HG03060 (cell line): ENCODE measurements at regions not wholly inside any gene's neighbourhood (a gene's known extent, or its start where the extent isn't known, plus 50 kb on each side); places are given as distances from the start of the nearest gene placed in this dataset.
"Not testable (repeated sequence)": the region's sequence is repeated elsewhere in the genome, so short reads cannot be mapped to it uniquely, and the experiment has no call there.

Experiments used
- ATAC-seq: cut with Tn5 transposase; IDR thresholded peaks from one replicate; pipeline ENCODE4 v1.9.1; 2021; ENCODE audit warnings: low read depth, moderate number of reproducible peaks; ENCODE audit not compliant: unreplicated experiment

DNA sequence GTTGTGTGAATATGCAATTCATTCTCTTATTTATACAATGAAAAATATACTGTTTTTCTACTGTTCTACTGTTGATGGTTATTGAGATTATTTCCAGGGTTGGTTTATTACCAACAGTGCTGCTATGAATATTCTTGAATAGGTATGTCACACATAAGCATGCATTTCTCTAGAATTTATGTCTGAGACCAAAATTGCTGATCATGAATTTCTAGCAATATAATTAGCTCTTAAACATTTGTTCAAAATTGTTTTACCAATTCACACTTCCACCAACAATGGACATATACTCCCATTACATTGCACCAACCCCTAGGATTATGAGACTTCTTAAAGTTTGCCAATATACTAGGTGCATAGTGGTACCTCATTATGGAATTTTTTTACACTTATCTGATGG lies 164.1 kb upstream of the KCNQ5 start:
- ATAC-seq = no peak

DNA sequence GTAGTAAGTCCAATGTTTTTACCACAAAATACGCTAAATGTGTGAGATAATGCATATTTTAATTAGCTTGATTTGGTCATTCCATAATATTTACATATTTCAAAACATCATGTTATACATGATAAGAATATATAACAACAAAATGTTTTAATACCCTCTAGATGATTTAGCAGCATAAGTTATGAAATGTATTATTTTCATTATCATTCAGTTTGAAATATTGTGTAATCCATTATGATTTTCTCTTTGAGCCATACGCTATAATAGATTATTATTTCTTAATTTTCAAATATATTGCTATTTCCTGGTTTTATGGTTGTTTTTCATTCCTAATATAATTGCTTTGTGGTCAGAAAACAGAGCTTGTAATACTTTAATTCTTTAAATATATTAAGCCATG lies 163.3 kb upstream of the KCNQ5 start:
- no peak for ATAC-seq

DNA sequence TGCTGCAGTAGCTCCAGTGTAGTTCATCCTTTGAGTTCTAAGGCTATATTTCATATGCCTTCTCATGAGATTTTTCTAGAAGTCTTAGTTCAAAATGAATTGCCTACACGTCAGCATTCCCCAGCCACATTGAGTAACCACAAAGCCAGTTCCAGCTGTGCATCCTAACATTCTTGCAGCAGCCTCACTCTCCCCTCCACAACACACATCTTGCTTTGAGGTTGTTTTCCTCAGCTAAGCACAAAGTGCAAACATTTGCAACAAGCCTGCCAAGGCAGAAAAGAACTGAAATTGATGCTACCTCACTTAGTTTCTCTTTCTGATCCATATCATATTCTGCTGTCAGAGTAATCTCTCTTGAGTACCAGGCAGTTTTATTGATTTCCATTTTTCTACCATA lies 160.7 kb upstream of the KCNQ5 start:
- no peak for ATAC-seq

DNA sequence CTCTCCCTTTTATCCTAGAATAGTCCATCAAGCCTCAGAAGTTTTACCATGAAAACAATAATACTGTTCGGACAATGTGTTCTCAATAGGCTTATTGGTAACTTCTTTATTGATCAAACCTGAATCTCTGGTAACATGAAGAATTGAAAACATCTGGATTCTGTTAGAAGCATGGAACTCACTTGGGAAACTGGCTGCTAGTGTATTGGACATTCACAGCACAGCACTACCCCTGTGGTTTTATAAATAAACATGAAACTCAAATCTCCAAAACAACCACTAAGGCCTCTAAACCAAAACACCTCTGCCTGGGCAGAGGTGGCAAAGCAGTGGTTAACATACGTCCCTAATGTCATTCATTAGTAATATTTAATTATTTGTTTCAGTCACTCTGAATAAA lies 157.6 kb upstream of the KCNQ5 start:
- no peak for ATAC-seq

DNA sequence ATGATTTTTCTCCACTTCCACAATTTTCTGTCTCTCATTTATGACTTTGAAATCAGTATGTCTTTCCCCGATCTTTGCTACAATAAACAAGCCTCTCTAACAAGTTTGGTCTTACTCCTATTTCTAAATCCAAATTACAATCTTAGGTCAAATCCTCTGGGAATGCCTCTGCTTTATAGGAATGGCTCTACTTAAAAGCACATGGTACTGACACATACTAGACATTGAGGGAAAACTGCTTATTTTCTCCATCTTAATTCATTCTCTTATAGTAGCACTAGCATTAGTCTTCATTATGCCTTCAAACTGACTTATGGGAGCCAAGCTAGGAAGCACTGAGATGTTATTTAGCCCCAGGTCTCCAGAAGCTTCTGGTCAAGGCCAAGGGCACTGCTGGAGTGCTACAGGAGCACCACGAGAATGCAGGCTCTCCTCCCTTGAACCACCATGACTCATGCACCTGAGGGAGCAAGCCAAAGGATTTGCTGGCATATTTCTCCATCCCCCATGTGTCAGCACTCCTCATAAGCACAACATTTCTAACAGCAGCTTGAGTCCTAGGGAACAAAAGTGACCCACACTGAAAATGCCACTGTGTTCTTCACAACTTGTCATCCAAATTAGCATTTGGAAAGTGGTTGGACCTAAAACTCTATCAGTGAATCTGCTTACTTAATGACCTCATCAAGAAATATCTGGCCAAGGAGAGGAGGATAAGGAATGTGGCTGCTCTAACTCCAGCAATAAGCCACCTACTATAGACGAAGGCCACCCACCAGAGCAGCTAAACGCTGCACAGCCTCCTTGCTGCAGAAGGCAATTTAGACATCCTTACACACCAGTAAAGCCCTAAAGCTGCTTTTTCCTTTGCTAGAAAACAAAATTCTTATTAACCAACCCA lies 156.8 kb upstream of the KCNQ5 start:
- ATAC-seq = no peak

DNA sequence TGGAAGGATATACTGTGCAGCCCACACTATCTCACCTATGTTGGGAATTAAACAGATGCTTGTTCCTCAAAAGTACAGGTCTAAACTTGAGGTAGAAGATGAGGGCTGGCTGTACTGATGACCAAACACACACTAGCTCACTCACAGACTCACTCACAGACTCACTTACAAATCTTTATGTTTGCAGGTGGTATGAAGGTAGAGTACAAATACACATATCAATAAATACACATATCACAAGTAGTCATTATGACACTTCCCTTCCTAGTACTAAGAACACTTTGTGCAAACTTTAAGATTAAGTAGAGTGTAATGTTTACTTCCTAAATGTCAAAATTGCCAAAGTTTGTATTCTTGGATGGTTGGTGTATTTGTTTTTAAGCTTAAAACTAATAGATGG lies 155.4 kb upstream of the KCNQ5 start:
- no peak for ATAC-seq

GRCh38 chr6:72466971-72467566 lies 154.8 kb upstream of the KCNQ5 start:
- no peak for ATAC-seq

DNA sequence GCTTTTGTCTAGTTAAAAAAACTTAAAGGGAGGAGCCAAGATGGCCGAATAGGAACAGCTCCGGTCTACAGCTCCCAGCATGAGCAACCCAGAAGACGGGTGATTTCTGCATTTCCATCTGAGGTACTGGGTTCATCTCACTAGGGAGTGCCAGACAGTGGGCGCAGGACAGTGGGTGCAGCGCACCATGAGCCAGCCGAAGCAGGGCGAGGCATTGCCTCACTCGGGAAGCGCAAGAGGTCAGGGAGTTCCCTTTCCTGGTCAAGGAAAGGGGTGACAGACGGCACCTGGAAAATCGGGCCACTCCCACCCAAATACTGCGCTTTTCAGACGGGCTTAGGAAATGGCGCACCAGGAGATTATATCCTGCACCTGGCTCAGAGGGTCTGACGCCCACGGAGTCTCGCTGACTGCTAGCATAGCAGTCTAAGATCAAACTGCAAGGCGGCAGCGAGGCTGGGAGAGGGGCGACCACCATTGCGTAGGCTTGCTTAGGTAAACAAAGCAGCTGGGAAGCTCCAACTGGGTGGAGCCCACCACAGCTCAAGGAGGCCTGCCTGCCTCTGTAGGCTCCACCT lies 152.4 kb upstream of the KCNQ5 start:
- ATAC-seq = not testable (repeated sequence)

GRCh38 chr6:72476051-72476450 lies 145.8 kb upstream of the KCNQ5 start:
- ATAC-seq = no peak

GRCh38 chr6:72476646-72477045 lies 145.2 kb upstream of the KCNQ5 start:
- no peak for ATAC-seq

DNA sequence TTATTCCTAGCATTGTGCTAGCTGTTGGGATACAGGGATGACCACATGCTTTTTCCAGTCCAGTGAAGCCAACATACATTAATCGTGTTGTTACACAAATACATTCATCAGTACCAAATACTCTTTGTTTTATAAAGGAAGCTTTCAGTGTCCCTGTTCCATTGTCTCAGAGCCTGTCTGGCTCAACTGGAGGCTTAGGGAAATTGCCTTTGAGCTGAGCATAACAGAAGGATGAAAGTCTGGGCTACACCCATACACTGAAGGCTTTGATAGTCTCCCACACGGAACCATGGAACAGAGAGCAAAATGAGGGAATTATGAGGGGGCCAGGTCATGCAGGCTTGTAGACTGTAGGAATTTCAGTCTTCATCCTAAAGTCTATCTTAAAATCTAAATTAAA lies 126.4 kb upstream of the KCNQ5 start:
- no peak for ATAC-seq

DNA sequence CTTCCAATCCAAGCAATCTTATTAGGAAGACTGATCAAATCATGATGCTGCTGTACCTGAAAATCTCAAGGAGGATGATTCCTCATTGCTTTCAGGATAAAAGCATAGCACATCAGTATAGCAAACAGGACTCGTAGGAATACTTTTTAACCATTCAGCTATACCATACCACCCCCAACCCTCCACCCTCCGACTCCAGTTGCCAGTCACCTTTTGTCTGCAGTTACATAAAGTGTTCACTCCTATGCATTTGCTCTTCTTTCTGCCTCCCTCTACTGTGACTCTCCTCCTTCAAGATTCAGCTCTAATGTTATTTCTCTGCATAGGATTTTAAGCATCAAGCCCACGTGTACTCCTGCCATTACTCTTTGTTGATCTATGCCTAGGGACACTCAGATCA lies 124.7 kb upstream of the KCNQ5 start:
- no peak for ATAC-seq

DNA sequence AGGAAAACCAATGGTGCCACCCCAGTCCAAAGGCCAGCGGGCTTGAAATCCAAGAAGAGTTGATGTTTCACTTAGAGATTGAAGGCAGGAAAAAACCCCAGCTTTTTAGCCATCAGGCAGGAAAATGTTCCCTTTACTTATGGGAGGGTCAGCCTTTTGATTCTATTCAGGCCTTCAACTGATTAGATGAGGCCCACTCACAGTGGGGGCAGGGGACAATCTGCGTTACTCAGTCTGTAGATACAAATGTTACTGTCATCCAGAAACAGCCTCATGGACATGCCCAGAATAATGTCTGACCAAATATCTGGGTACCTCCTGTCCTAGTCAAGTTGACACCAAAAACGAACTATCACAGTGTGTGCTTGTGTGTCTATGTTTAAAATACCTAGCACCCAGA lies 121.2 kb upstream of the KCNQ5 start:
- no peak for ATAC-seq

- ATAC-seq = no peak
Observed at GRCh38 chr6:72504406-72504805, 117.5 kb upstream of the KCNQ5 start.

DNA sequence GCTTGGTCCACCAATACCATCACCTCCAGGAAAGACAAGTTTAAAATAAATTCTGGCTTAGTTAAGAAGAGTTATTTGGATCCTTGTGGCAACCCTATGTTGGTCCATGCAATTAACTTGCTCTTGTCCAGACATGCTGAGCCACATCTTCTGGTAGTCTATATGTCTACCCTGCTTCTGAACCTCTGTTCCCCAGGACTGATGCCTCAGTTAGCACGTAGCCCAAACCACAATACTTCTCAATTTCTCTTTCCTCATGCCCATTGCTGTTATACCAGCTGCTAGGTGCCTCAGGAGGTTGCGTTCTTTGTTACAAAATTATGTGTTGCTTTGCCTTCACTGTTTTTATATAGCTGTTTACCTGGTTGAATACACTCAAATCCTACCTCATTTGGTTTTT lies 116.4 kb upstream of the KCNQ5 start:
- no peak for ATAC-seq

- no peak for ATAC-seq
Observed at GRCh38 chr6:72519871-72520270, 102.0 kb upstream of the KCNQ5 start.

DNA sequence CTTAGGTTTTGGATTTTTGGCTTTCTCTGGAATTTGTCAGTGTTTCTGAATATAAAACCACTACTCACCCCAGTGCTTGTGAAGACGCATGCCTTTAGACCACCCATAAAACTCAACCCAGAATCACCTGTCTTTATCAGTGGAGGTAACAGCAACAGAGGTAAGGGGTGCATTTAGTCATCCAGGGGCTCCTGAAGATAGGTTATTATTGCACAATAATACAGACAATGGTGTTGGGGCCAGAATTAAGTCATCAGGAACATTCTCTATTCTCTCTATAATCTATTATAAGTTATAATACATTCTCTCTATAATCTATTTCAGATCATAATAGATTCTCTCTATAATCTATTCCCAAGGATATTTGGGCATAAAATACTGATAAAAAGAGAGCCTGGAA lies 100.2 kb upstream of the KCNQ5 start:
- ATAC-seq = no peak

DNA sequence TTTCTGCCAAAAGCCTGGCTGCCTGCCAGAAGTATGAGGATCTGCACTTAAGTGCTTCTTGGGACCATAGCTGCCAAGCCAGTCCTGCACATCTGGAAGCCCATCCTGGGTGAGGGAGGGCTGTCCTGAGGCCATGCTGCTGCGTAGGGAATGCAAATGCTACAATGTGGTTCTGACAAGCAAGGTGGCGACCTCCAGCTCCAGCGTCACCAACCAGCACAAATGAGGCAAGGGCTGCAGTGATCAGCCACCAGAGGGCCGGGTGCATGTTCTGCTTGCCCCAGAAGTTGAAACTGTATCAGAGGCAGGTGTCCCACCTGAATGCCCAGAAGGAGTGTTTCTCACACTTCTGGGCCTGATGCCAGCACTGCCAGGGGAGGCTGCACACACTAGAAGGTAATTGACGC lies 99.1 kb upstream of the KCNQ5 start:
- no peak for ATAC-seq

DNA sequence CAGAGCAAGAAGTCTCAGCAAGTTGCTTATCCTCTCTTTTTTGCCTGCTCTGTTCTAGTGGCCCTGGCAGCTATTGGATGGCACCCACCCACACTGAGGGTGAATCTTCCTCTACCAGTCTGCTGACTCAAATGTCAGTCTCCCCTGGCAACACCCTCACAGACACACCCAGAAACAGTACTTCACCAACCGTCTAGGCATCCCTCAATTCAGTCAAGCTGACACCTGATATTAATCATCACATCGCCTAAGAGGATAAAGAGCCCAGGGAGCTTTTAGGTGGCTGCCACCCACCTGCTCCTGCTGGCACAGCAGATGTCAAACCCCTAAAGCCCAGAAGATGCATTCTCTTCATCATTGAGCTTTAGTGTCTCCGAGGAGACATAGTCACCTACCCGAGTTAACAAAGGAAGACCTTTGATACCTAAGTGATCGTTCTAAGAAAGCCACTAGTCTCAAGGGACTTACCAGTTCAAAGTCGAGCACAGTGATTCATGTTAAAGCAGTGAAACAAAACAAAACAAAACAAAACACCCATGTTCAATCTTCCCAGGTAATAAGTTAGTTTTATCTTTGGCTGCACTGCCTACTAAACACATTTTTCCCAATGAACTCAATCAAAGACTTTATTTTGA lies 97.7 kb upstream of the KCNQ5 start:
- peak; percentile 41 for ATAC-seq

GRCh38 chr6:72525821-72526510 lies 95.9 kb upstream of the KCNQ5 start:
- ATAC-seq = no peak

DNA sequence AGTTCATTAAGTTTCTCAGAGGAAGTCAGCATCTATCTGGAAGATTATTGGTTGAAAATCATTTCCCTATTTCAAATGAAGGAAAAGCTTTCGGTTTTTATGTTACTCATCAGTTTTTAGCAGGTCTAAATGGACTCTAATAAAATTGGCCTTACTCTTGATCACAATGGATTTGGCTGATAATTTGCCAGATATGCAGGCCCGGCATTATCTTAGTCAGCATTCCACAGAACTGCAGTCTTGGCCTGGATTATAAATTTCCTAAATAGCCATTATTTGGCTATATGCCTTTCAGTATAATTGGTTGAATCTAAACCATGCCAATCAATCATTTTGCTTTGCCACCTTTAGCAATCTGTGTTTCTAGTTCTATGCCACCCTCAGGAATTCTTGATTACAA lies 91.7 kb upstream of the KCNQ5 start:
- no peak for ATAC-seq
